ENCODE measurements at regions not wholly inside any gene's neighbourhood (a gene's known extent, or its start where the extent isn't known, plus 50 kb on each side); places are given as distances from the start of the nearest gene placed in this dataset.
"Not testable (repeated sequence)": the region's sequence is repeated elsewhere in the genome, so short reads cannot be mapped to it uniquely, and the experiment has no call there.

GRCh38 chr7:49666764-49667163 is 106.7 kb upstream of the VWC2 start:
- Histone ChIP-seq H3K4me3 (ENCODE audit: insufficient read depth, low read depth, low read length) (no peak overlapping the region), H3K36me3 (replicated peaks; ENCODE audit: control insufficient read depth, insufficient read depth, low read length) (no peaks in the 10 kb centered on the region), H3K27me3 (ENCODE audit: control insufficient read depth, insufficient read depth, low read length) (no peaks in the 10 kb centered on the region)
- DNase-seq, result no peak

GRCh38 chr7:49669285-49669684 is 104.2 kb upstream of the VWC2 start:
- no peaks in the 10 kb centered on the region for H3K27me3 ChIP-seq (ENCODE audit: control insufficient read depth, insufficient read depth, low read length)
- H3K36me3 ChIP-seq (replicated peaks; ENCODE audit: control insufficient read depth, insufficient read depth, low read length), result no peaks in the 10 kb centered on the region
- DNase-seq, result no peak
- no peak overlapping the region for H3K4me3 ChIP-seq (ENCODE audit: insufficient read depth, low read depth, low read length)

DNA sequence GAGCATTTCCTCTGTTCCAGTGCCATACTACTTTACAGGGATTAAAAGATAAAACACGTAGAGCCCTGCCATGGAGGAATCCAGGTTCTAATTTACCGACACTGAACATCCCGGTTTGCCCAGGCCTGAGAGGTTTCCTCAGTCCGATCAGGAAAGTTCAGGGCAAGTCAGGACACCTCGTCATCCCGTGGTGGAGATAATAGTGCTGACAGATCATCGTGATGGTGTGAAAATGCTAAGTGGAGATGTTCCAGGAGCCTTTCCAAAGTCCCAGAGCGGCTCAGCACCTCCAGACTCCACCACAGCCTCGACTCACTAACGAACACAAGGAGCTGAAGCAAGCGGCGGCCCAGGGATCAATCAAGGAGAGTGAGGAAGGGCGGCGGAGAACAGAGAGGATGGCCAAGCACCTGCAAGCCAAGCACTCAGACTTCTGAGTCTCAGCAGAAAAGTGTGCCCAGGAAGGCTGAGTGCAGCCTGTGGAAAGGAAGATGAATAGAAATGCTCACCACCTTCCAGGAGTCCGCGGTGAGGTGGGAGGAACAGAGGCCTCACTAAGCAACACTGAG is 103.7 kb upstream of the VWC2 start:
- H3K36me3 ChIP-seq (replicated peaks; ENCODE audit: control insufficient read depth, insufficient read depth, low read length), result no peaks in the 10 kb centered on the region
- no peak for DNase-seq
- no peaks in the 10 kb centered on the region for H3K27me3 ChIP-seq (ENCODE audit: control insufficient read depth, insufficient read depth, low read length)
- no peak overlapping the region for H3K4me3 ChIP-seq (ENCODE audit: insufficient read depth, low read depth, low read length)

DNA sequence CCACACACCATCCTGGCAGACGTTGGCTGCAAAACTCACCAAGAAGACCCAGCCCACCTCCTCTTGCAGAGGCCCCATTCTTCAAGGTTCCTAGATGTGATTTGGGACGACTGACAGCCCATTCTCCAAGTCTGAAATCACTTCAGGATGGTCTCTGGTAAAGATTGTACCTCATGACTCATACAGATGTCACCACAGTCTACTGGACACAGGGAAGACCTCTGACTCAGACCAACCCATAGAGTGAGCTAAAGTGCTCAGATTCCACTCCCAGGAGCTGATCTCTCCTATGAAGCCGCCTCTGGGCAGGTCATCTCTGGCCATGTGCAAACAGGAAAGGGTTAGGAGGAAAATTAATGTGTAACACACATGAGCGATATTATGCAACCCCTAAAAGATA is 102.4 kb upstream of the VWC2 start:
- Histone ChIP-seq H3K27me3 (ENCODE audit: control insufficient read depth, insufficient read depth, low read length) (no peaks in the 10 kb centered on the region), H3K4me3 (ENCODE audit: insufficient read depth, low read depth, low read length) (no peak overlapping the region), H3K36me3 (replicated peaks; ENCODE audit: control insufficient read depth, insufficient read depth, low read length) (no peaks in the 10 kb centered on the region)
- DNase-seq, result no peak

- H3K36me3 ChIP-seq (replicated peaks; ENCODE audit: control insufficient read depth, insufficient read depth, low read length), result no peaks in the 10 kb centered on the region
- no peak overlapping the region for H3K4me3 ChIP-seq (ENCODE audit: insufficient read depth, low read depth, low read length)
- H3K27me3 ChIP-seq (ENCODE audit: control insufficient read depth, insufficient read depth, low read length), result no peaks in the 10 kb centered on the region
- no peak for DNase-seq
Measured at GRCh38 chr7:49692516-49692915, 80.9 kb upstream of the VWC2 start.

- no peaks in the 10 kb centered on the region for H3K27me3 ChIP-seq (ENCODE audit: control insufficient read depth, insufficient read depth, low read length)
- H3K4me3 ChIP-seq (ENCODE audit: insufficient read depth, low read depth, low read length), result no peak overlapping the region
- no peaks in the 10 kb centered on the region for H3K36me3 ChIP-seq (replicated peaks; ENCODE audit: control insufficient read depth, insufficient read depth, low read length)
- no peak for DNase-seq
Measured at GRCh38 chr7:49695971-49696370, 77.5 kb upstream of the VWC2 start.

GRCh38 chr7:49700841-49701240 is 72.6 kb upstream of the VWC2 start:
- Histone ChIP-seq H3K4me3 (ENCODE audit: insufficient read depth, low read depth, low read length) (no peak overlapping the region), H3K36me3 (replicated peaks; ENCODE audit: control insufficient read depth, insufficient read depth, low read length) (no peaks in the 10 kb centered on the region), H3K27me3 (ENCODE audit: control insufficient read depth, insufficient read depth, low read length) (no peaks in the 10 kb centered on the region)
- DNase-seq, result no peak

GRCh38 chr7:49702099-49702498 is 71.3 kb upstream of the VWC2 start:
- no peak overlapping the region for H3K4me3 ChIP-seq (ENCODE audit: insufficient read depth, low read depth, low read length)
- no peak for DNase-seq
- no peaks in the 10 kb centered on the region; the same call in 1 of the 2 replicates for H3K27me3 ChIP-seq (ENCODE audit: control insufficient read depth, insufficient read depth, low read length)
- H3K36me3 ChIP-seq (replicated peaks; ENCODE audit: control insufficient read depth, insufficient read depth, low read length), result no peaks in the 10 kb centered on the region

DNA sequence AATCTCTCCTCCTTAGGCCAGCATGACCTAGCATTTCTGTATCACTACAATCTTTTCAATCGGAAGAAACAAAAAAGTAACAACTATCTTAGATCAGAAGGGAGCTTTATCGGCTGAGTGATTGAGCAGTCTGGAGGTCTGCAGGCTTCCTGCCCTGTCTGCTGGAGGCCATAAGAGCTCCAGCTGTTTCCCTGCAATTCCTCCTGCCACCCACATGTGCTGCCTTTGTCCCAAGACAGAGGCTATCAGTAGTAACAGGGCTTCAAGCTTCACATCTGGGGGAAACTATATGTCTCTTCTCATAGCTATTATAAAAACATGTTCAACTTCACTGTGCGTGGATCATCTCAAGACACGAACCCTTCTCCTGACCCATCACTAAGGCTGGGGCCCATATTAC is 70.1 kb upstream of the VWC2 start:
- Histone ChIP-seq H3K27me3 (ENCODE audit: control insufficient read depth, insufficient read depth, low read length) (no peaks in the 10 kb centered on the region; the same call in 1 of the 2 replicates), H3K36me3 (replicated peaks; ENCODE audit: control insufficient read depth, insufficient read depth, low read length) (no peaks in the 10 kb centered on the region), H3K4me3 (ENCODE audit: insufficient read depth, low read depth, low read length) (no peak overlapping the region)
- no peak for DNase-seq

DNA sequence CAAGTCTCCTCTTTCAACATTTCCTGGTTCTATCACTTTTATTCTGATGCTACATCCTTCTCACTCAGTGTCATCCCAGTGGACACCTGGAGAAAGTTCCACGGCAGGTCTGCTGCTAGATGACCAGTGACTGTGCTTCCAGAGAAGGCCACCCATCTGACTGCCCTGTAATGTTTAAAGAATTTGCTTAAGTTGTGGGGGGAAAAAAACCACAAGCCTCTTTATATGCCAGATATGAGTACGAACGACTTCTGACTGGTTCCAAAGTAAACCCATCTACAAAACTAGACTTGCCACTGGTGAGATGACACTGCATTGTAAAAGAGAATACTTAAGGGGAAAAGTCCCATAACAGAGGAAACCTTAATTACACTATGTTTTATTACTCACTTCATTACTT is 69.6 kb upstream of the VWC2 start:
- Histone ChIP-seq H3K27me3 (ENCODE audit: control insufficient read depth, insufficient read depth, low read length) (no peaks in the 10 kb centered on the region; the same call in 1 of the 2 replicates), H3K4me3 (ENCODE audit: insufficient read depth, low read depth, low read length) (no peak overlapping the region), H3K36me3 (replicated peaks; ENCODE audit: control insufficient read depth, insufficient read depth, low read length) (no peaks in the 10 kb centered on the region)
- no peak for DNase-seq

DNA sequence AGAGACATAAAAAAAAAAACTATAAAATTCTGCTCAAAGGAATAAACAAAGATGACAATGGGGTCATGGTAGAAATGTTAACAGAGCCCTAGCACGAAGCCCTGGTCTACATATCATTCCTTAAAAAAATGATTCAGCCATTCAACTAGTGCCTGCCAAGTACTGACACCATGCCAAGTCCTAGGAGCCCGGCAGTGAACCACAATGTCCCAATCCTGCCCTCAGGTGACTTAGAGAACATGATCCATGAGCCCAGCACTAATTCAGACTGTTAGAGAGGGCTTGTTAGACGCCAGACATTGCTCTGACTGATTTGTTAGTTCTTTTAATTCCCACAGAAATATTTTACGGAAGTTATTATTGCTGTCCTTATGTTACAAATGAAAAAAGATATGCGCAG is 67.3 kb upstream of the VWC2 start:
- H3K27me3 ChIP-seq (ENCODE audit: control insufficient read depth, insufficient read depth, low read length), result no peaks in the 10 kb centered on the region; the same call in 1 of the 2 replicates
- DNase-seq, result no peak
- H3K36me3 ChIP-seq (replicated peaks; ENCODE audit: control insufficient read depth, insufficient read depth, low read length), result no peaks in the 10 kb centered on the region
- no peak overlapping the region for H3K4me3 ChIP-seq (ENCODE audit: insufficient read depth, low read depth, low read length)

DNA sequence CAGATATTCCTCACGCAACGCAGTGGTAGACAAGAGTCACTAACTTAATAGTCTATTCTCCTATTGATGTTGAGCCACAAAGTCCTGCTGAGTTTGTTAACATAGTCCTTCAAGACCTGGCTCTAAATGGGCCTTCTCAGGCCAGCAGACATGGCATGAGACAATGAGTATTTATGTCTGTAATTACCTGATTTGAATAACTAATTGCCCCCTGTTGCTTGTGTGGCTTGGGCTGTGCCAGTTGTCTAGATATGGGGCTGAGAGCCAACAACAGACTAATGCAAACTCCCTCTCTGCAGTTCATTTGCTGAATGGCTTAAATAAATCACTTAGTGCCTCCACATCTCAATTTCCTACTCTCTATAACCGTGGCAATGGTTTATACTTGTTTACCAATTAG is 65.5 kb upstream of the VWC2 start:
- Histone ChIP-seq H3K4me3 (ENCODE audit: insufficient read depth, low read depth, low read length) (no peak overlapping the region), H3K36me3 (replicated peaks; ENCODE audit: control insufficient read depth, insufficient read depth, low read length) (no peaks in the 10 kb centered on the region), H3K27me3 (ENCODE audit: control insufficient read depth, insufficient read depth, low read length) (no peaks in the 10 kb centered on the region; the same call in 1 of the 2 replicates)
- DNase-seq, result no peak

DNA sequence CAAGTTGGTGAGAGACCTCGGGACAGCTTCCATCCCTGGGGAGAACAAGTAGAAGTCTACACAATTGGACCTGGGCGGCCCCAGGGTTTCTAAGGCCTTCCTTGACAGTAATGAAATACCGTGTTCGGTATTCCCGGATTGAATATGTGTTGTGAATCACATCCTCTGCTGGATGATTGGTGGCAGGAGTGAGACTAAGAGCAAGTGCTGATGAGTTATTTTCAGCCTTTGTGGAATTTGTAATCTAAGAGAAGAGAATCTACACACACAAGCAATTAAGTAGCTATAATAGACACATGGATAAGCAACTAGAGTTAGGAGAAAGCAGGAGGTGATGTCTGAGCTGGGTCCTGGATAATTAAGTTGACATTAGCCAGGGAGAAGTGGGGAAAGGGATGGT is 64.8 kb upstream of the VWC2 start:
- no peaks in the 10 kb centered on the region for H3K36me3 ChIP-seq (replicated peaks; ENCODE audit: control insufficient read depth, insufficient read depth, low read length)
- H3K27me3 ChIP-seq (ENCODE audit: control insufficient read depth, insufficient read depth, low read length), result no peaks in the 10 kb centered on the region; the same call in 1 of the 2 replicates
- DNase-seq, result no peak
- no peak overlapping the region for H3K4me3 ChIP-seq (ENCODE audit: insufficient read depth, low read depth, low read length)

- H3K4me3 ChIP-seq (ENCODE audit: insufficient read depth, low read depth, low read length); H3K27me3 ChIP-seq (ENCODE audit: control insufficient read depth, insufficient read depth, low read length); DNase-seq; H3K36me3 ChIP-seq (replicated peaks; ENCODE audit: control insufficient read depth, insufficient read depth, low read length): not testable (repeated sequence)
Measured at GRCh38 chr7:49711072-49711723, 62.2 kb upstream of the VWC2 start.

DNA sequence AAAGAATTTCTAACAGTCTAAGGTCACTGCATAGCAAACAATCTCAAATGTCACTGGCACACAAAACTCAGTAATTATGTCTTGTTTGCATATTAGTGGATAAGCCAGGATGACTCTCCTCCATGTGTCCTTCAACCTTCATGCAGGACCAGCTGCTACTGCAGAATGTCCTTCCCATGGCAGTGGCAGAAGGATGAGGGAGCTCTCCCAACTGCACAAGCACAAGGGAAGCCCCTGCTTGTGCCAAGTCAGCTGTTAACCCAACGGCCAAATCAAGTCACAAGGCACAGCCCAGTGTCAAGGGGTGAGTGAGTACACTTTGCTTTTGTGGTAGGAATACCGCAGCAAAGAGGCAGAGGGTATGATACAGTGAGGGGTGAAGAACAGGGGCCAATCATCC is 59.3 kb upstream of the VWC2 start:
- Histone ChIP-seq H3K27me3 (ENCODE audit: control insufficient read depth, insufficient read depth, low read length) (no peaks in the 10 kb centered on the region; the same call in 1 of the 2 replicates), H3K4me3 (ENCODE audit: insufficient read depth, low read depth, low read length) (no peak overlapping the region), H3K36me3 (replicated peaks; ENCODE audit: control insufficient read depth, insufficient read depth, low read length) (no peaks in the 10 kb centered on the region)
- DNase-seq, result no peak

DNA sequence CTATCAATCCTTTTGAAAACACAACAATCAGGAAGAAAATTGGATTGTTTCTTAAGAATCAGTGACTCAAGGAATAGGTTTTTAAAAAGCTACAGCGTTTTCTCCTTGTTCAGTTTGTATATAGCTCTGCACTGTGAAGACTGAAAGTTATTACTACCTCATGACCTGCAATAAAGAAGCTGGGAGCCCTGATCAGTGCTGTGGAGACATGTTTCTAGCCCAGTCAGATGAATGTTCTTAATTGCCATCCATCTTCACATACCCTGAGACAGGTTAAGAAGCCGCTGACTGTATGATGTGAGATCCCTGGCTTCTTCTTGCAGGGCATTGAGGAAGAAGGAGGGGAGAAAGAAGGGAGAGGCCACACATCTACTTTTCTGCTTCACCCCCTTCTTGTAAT is 58.0 kb upstream of the VWC2 start:
- no peak for DNase-seq
- no peaks in the 10 kb centered on the region for H3K27me3 ChIP-seq (ENCODE audit: control insufficient read depth, insufficient read depth, low read length)
- H3K36me3 ChIP-seq (replicated peaks; ENCODE audit: control insufficient read depth, insufficient read depth, low read length), result no peaks in the 10 kb centered on the region
- H3K4me3 ChIP-seq (ENCODE audit: insufficient read depth, low read depth, low read length), result no peak overlapping the region

Data from H7 (cell line).